A204.1 (cell line): ENCODE measurements at regions not wholly inside any gene's neighbourhood (a gene's known extent, or its start where the extent isn't known, plus 50 kb on each side); places are given as distances from the start of the nearest gene placed in this dataset.

Source experiments
- FAIRE-seq: peaks from 2 replicates; lab custom pipeline; 2012; peaks lifted over from hg19 to GRCh38; lab: Jason Lieb, UNC

- FAIRE-seq = no peak
Observed at GRCh38 chr9:30713243-30713642, 1671.2 kb upstream of the ACO1 start.

GRCh38 chr9:30714389-30714788 lies 1670.1 kb upstream of the ACO1 start:
- FAIRE-seq = no peak

DNA sequence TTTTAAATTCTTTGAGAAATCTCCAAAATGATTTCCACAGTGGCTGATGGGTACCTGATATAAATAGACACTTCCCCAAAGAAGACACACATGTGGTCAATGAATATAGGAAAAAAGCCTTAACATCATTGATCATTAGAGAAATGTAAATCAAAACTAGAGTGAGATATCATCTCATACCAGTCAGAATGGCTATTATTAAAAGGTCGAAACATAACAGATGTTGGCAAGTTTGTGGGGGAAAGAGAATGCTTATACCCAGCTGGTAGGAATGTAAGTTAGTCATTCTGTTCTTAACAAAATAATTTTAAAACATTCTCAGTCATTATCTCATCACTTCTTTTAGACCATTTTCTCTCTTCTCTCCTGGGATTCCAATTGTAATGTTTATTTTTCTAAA lies 1666.0 kb upstream of the ACO1 start:
- FAIRE-seq = no peak

- no peak for FAIRE-seq
Observed at GRCh38 chr9:30722065-30722464, 1662.4 kb upstream of the ACO1 start.

- no peak for FAIRE-seq
Observed at GRCh38 chr9:30723656-30724055, 1660.8 kb upstream of the ACO1 start.

DNA sequence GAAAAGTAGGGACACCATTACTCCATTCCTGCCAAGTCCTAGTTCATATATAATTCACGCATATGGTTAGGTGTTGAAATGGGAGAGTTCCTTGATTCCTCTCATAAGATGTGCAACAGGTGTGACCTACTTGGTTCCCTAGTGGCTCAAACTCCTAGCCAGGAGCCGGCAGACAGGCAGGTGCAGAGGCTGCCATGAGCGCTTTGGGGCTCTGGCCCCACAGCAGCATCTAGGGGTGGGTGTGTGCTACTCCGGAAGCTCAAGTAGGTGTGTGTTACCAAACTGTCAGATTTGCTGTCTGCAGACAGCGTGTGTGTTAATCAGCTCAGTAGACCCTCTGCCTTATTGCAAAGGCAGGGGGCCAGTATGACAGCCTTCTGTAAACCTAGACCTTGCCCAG lies 1652.4 kb upstream of the ACO1 start:
- FAIRE-seq = no peak

- FAIRE-seq = no peak
Observed at GRCh38 chr9:30744871-30745270, 1639.6 kb upstream of the ACO1 start.

DNA sequence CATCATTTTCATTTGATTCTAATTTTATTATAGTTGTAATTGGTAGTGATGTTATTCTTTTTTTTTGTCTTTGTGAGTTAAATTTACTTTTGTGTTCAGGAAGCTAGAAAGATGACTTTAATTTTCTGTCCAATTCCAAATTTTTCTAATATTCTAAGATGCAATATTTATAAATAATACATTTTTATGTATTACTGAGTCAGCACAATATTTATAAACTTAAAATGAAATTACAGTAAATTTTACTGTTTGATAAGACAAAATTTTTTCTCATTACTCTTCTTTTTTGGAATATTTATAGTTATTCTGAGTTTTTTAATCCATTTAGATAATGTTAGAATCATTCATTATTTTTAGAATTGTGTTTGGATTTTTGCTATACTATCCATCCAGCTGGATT lies 1637.9 kb upstream of the ACO1 start:
- no peak for FAIRE-seq

- no peak for FAIRE-seq
Observed at GRCh38 chr9:30757723-30758122, 1626.7 kb upstream of the ACO1 start.

DNA sequence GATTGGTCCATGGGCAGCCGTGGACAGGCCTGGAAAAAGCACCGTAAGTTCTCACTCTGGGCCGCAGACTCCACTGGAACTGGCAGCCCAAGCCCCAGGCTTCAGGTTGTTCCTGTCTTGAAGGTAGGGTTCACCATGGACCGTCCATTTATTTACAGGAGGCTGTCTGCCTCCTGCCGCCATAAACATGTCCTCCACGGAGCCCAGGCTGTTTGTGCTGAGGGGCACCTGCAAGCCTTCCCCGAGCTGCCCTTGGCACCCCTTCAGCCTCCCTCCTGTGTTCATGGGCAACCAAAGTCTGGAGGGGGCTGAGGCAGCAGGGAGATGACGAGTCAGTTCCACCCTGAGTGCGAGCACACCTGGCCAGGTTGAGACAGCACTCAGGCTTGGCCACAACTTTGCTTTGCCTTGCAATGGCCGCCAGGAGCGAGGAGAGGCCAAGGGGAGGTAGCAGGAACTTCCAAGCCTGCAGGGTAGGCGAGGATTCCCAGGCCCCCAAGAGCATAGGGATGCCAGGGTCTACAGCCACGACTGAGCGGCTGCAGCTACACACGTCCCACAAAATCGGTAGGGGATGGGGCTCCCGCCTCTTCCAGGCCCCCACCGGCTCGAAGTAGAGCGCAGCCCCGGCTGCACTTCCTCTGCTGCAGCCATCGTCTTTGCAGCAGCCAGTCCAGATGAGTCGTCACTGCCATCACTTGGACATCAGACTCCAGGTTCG lies 1625.6 kb upstream of the ACO1 start:
- FAIRE-seq = no peak

DNA sequence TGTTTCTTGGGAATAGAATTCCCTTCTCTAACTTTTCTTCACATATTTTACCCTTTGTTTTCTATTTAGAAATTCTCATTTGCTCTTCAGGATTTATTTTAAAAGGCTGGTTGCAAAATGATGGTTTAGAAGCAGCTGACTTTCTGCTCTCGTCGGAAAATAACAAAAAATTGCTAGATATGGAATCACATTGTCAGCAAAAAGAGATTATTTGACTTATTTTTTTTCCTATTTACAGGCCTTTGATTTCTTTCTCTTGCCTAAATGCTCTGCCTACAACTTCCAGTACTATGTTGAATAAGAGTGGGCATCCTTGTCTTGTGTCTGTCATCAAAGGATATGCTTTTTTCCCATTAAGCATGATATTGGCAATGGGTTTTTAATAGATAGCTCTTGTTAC lies 1619.1 kb upstream of the ACO1 start:
- no peak for FAIRE-seq

- no peak for FAIRE-seq
Observed at GRCh38 chr9:30771163-30771708, 1613.2 kb upstream of the ACO1 start.

GRCh38 chr9:30771760-30772159 lies 1612.7 kb upstream of the ACO1 start:
- FAIRE-seq = no peak

DNA sequence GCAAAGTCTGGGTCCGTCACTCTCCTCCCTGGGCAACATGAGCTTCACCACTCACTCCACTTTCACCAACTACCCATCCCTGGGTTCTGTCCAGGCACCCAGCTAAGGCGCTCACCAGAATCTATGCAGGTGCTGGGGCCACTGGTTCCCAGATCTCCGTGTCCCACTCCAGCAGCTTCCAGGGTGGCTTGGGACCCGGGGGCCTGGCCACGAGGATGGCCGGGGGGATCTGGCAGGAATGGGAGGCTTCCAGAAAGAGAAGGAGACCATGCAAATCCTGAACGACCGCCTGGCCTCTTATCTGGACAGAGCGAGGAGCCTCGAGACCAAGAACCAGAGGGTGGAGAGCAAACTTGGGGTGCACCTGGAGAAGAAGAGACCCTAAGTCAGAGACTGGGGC lies 1611.0 kb upstream of the ACO1 start:
- no peak for FAIRE-seq

DNA sequence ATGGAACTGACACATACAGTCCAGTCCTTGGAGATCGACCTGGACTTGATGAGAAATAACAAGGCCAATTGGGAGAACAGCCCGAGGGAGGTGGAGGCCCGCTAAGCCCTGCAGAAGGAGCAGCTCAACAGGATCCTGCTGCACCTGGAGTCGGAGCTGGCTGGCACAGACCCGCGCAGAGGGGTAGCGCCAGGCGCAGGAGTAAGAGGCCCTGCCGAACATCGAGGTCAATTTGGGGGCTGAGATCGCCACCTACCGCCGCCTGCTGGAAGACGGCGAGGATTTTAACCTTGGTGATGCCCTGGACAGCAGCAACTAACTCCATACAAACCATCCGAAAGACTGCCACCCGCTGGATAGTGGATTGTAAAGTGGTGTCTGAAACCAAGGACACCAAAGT lies 1610.1 kb upstream of the ACO1 start:
- FAIRE-seq = no peak

DNA sequence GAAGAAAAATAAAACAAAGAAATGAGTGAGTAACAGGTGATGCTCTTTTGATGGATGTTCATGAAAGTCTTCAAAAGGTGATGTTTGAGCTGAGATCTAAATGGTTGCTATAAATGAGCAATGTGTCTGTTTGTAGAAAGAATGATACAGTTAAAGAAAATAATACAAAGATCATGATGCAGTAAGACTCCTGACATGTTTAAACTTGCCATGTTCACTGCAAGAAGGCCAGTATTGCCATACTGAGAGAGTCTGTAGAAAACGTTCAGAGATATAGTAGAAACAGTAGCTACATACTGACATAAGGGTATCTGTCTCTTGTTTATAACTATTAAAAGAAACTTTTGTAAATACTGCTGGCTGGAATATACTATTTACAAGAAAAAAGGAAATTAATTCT lies 1609.2 kb upstream of the ACO1 start:
- no peak for FAIRE-seq

GRCh38 chr9:30796764-30797163 lies 1587.7 kb upstream of the ACO1 start:
- FAIRE-seq = no peak

- no peak for FAIRE-seq
Observed at GRCh38 chr9:30799527-30800101, 1584.8 kb upstream of the ACO1 start.

DNA sequence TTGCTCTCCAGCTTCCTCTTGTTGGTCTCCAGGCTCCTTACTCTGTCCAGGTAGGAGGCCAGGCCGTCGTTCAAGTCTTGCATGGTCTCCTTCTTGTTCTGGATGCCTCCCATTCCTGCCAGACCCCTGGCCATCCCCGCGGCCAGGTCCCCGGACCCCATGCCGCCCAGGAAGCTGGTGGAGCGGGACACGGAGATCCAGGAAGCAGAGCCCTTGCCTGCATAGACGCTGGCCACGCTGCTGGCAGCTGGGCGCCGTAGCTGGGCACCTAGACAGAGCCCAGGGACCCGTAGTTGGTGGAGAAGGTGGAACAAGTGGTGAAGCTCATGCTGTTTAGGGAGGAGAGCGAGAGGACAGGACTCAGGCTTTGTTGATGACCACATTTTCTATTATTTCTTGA lies 1584.0 kb upstream of the ACO1 start:
- FAIRE-seq = no peak

DNA sequence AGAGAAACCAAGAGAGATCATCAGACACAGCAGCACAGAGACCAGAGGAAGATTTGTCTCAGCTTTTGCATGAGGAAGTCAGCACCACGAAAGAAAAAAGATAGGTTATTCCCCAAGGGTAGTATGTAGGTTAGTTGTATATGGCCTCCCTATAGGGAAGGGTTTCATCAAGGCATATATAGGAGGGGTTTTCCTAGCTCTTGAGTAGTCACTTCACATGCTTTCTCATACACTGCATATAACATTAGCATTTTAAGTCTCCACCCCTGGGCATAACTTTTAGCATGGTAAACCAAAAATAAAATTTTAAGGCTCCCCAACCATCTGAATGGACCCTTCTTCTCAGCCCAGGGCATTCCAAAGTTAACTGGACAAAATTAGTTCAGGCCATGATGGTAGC lies 1571.6 kb upstream of the ACO1 start:
- FAIRE-seq = no peak

GRCh38 chr9:30815585-30815984 lies 1568.9 kb upstream of the ACO1 start:
- no peak for FAIRE-seq

DNA sequence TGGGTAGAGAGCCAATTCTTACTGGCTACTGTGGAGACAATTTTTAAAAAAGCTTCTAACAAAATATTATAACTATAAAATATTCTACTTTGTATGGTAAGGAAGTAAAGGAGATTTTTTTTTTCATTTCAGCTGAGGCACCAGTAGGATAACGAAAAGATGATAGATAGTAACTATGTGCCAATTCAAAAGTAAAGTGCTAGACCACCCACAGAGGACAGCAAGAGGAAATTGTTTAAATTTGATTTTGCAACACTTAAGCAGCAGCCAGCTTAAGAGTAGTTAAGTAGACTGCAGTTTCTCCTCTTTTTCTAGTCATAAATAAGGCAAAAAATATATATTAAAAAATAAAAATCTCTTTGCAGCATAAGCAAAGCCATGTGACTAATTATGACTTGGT lies 1539.3 kb upstream of the ACO1 start:
- no peak for FAIRE-seq

GRCh38 chr9:30846651-30847050 lies 1537.8 kb upstream of the ACO1 start:
- FAIRE-seq = no peak

GRCh38 chr9:30851600-30851999 lies 1532.8 kb upstream of the ACO1 start:
- FAIRE-seq = no peak
